AG09319 (cell line): ENCODE measurements at regions not wholly inside any gene's neighbourhood (a gene's known extent, or its start where the extent isn't known, plus 50 kb on each side); places are given as distances from the start of the nearest gene placed in this dataset.

Source experiments
- DNase-seq: peaks from one replicate; pipeline ENCODE4 v3.0.0-alpha.2; 2010; ENCODE audit warnings: low read depth; ENCODE audit errors: extremely low read depth
- TF ChIP-seq, protein P1 (sequence below): IDR thresholded peaks from 2 replicates; pipeline ENCODE4 v1.5.1; 2011; ENCODE audit warnings: low read depth, mild to moderate bottlenecking, inconsistent platforms, low read length, moderate library complexity

DNA sequence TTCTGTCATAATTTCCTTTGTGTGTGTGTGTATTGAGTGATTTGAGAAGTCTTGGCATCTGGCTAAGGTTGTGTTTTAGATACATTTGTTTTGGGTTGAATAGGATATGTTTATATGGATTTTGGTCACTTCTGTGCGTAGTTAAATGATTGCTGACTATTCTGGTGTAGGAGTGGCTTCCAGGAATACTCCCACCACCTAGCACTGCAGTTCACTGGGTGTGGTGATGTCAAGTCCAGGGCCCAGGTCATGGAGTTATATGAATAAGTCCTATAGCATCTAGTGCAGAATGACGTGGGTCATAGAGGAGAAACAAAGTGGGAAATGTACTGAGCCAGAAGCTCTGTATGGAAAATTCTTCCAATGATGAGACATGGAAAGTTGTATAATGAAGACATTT lies 465.4 kb upstream of the CCL2 start:
- TF ChIP-seq, protein P1, sequence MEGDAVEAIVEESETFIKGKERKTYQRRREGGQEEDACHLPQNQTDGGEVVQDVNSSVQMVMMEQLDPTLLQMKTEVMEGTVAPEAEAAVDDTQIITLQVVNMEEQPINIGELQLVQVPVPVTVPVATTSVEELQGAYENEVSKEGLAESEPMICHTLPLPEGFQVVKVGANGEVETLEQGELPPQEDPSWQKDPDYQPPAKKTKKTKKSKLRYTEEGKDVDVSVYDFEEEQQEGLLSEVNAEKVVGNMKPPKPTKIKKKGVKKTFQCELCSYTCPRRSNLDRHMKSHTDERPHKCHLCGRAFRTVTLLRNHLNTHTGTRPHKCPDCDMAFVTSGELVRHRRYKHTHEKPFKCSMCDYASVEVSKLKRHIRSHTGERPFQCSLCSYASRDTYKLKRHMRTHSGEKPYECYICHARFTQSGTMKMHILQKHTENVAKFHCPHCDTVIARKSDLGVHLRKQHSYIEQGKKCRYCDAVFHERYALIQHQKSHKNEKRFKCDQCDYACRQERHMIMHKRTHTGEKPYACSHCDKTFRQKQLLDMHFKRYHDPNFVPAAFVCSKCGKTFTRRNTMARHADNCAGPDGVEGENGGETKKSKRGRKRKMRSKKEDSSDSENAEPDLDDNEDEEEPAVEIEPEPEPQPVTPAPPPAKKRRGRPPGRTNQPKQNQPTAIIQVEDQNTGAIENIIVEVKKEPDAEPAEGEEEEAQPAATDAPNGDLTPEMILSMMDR = no peak
- no peak for DNase-seq

DNA sequence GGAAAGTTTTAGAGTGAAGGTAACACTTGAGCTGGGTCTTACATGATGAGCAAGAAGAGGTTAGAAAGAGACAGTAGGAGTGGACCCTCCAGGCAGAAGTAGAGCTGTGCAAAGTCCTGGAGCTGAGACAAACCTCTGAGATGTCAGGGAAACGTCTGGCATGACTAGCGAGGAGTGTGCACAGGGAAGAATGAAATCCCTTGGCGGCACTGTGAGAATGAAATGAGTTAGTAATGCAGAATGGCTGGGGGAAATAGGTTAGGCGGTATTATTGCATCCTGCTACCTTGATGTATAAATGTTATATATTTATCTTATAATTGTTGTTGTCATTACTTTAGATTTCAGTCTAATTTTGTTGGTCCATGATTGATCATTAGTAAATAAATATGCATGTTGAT lies 457.9 kb upstream of the CCL2 start:
- DNase-seq = no peak
- TF ChIP-seq, protein P1 = no peak

DNA sequence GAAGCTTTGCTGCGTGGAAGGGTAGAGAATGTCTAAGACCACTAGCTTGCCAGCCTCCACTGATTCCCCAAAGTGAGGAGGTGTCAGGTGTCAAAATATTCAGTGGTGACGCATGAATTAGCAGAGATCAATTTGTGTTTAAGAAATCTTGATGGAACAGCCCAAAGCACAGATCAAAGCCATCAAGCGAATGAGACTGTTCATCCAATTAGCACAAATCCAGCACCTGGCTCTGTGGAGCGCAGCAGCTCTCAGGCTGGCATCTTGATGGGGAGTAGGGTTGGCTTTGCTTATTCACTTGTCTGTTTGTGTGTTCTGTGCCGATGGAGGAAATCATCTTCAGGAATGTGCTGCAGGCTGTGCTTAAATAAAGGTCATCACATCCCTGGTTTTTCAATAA lies 456.8 kb upstream of the CCL2 start:
- TF ChIP-seq, protein P1 = no peak

DNA sequence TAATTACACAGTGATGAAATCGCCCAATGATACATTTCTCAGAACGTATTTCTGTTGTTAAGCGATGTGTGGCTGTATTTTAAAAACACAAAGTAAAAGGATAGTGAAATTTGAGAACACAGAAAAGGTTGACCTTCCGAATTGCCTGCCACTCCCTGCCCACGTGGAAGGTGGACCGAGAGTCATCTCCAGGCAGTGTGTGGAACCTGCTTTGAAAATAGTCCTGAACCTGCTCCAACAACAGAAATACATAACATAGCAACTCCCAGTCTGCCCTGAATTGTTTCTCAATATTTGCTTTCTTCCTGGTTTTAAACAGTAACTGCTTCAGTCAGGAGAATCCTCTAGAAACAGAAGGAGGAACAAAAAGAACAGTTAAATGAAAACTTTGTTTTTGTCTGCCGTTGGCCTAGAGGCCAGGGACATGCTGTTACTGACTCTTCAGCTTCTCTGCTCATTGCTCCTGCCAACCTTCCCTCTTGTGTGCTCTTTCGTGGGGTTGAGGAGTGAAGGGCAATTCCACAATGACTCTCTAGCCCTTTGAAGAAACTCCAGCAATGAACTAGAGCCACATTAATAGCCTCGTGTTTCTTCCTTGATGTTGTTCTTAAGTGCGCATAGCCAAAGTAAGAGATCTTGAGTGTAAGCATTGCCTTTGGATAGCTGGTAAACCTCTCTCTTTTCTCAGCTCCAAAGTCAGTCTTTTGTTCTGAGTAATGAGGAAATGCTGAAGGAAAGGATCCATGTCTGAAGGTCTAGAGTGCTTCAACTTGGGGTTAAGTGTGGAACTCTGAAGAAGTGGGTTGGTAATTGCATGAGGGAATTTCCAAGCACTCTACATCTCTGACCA lies 452.5 kb upstream of the CCL2 start:
- TF ChIP-seq, protein P1 = no peak
- DNase-seq = no peak

More for the DNA sequence above, 456.8 kb upstream of the CCL2 start:
- no peak for DNase-seq

DNA sequence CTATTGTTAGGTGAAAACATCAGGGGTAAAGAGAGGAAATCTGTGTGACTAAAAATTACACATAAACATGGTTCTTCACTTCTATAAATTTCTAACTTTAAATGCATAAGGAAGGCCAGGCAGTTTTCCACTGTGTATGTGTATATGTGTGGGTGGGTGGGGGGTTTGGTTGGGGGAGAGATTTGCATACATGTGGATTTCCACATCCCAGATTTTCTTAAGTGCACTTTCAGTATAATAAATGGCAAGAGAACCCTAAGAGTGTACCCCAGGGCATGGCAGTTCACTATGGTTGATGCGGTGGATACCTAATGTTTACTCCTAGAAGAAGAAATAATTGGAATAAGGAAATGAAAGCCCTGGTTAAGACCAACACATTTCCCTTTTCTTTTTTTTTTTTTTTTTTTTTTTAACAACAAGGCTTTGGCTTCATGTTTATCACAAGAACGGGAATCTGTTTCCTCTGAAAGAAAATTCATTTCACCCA lies 451.8 kb upstream of the CCL2 start:
- no peak for DNase-seq
- TF ChIP-seq, protein P1 = no peak

DNA sequence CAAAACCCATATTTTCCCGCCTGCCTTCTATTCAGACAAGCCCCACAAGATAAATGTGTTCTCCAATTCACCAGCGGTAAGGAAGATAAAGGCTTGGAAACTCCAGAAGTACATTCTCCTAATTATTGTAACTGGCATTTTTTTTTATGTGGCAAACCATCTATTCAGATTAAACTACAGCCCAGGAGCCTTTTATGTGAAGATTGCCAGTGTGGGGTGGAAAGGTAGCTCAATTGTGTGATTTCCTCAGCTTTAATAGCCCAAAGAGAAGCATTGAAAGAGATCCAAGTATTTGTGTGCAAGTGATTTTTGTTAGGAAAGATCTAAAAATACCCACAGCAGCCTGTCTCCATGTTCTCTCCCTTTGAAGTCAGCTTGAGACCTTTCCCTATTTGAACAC lies 451.4 kb upstream of the CCL2 start:
- DNase-seq = no peak
- TF ChIP-seq, protein P1 = no peak

DNA sequence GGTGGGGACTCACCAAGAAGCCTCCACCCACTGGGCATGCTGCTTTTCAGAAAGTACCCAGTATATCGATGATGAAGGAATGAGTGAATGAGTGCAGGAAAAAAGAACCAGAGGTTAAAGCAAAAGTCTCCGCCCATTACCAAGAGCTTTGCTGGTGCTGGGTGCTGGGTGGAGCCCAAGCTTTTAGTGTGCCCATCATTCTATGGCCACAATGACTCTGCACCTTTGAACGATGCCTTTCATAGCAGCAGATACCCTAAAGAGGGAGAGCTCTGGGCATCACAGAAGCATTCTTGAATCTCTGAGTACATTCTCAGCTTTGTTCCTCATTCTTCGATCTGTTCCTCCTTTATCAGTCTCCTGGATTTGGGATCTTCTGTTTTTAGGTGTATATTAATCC lies 450.7 kb upstream of the CCL2 start:
- TF ChIP-seq, protein P1 = no peak
- DNase-seq = no peak
